ENCODE measurements at regions not wholly inside any gene's neighbourhood (a gene's known extent, or its start where the extent isn't known, plus 50 kb on each side); places are given as distances from the start of the nearest gene placed in this dataset.

- Histone ChIP-seq H3K4me3 (ENCODE audit: low read depth, low read length, poor library complexity, severe bottlenecking) (no peak overlapping the region), H3K36me3 (ENCODE audit: insufficient read depth, low read length) (no peaks in the 10 kb centered on the region), H3K79me2 (ENCODE audit: insufficient read depth, low read depth, low read length) (no peaks in the 10 kb centered on the region), H3K9me3 (ENCODE audit: low read length) (no peaks in the 10 kb centered on the region), H3K9me2 (ENCODE audit: insufficient read depth, low read length) (no peaks in the 10 kb centered on the region), H2AFZ (ENCODE audit: low read length) (no peak overlapping the region), H3K4me1 (ENCODE audit: insufficient read depth, low read length, poor library complexity, severe bottlenecking) (no peaks in the 10 kb centered on the region), H4K20me1 (ENCODE audit: insufficient read depth, low read length) (no peaks in the 10 kb centered on the region), H3K4me2 (ENCODE audit: low read length) (no peak overlapping the region), H3K27ac (ENCODE audit: low read depth, low read length, poor library complexity, severe bottlenecking) (no peak overlapping the region)
- no TSS peak for BruUV-seq (replicated peaks)
- TF ChIP-seq EZH2phosphoT487 (IDR thresholded peaks at IDR 0.05; ENCODE audit: borderline replicate concordance, low read depth, low read length) = no peak
- TF ChIP-seq, protein P1, sequence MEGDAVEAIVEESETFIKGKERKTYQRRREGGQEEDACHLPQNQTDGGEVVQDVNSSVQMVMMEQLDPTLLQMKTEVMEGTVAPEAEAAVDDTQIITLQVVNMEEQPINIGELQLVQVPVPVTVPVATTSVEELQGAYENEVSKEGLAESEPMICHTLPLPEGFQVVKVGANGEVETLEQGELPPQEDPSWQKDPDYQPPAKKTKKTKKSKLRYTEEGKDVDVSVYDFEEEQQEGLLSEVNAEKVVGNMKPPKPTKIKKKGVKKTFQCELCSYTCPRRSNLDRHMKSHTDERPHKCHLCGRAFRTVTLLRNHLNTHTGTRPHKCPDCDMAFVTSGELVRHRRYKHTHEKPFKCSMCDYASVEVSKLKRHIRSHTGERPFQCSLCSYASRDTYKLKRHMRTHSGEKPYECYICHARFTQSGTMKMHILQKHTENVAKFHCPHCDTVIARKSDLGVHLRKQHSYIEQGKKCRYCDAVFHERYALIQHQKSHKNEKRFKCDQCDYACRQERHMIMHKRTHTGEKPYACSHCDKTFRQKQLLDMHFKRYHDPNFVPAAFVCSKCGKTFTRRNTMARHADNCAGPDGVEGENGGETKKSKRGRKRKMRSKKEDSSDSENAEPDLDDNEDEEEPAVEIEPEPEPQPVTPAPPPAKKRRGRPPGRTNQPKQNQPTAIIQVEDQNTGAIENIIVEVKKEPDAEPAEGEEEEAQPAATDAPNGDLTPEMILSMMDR (conservative IDR thresholded peaks at IDR 0.05; ENCODE audit: low read length) = no peak
- intact Hi-C loops (cut with micrococcal nuclease; ENCODE audit: unreplicated experiment) = no loop called here
- ChIA-PET CTCF (ENCODE audit: unreplicated experiment) (no interaction called here), POLR2A (no interaction called here)
- no peak for DNase-seq (ENCODE audit: low spot score)
These were observed 531.7 kb downstream of the ETV1 start for GRCh38 chr7:13457790-13458189.

DNA sequence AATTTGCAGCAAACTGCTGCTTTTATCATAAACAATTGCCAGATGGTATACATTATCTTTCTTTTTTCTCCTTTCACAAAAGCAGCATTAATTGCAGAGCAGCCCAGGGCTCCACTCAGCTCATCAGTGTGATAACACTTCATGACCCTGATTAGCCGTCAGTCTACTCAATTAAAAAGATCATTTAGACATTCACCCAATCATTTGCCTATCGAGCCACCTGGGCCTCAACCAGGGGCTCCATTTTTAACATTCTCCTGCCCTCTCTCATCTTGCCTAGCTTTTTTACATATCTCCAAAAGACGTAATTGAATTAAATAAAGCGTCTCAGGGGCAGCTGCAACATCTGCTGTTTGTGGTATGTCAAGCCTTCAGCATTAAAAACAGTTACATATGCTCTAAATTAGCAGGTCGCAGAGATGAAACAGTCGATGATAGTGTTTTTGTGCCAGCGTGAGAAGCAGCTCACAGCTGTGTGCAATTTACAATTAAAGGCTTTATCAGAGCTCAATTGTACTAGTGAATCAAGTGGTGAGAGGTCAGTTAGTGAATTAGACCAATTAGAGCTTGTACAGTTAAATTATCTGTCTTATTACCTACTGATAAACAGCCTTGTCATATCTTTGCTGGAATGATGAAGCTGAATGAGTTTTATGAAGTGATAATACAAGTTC lies 522.5 kb downstream of the ETV1 start:
- no peak for DNase-seq (ENCODE audit: low spot score)
- no peaks in the 10 kb centered on the region for H3K79me2 ChIP-seq (ENCODE audit: insufficient read depth, low read depth, low read length)
- CTCF ChIA-PET (ENCODE audit: unreplicated experiment) = no interaction called here
- H3K27ac ChIP-seq (ENCODE audit: low read depth, low read length, poor library complexity, severe bottlenecking) = no peak overlapping the region
- BruUV-seq (replicated peaks) = no TSS peak
- H3K9me3 ChIP-seq (ENCODE audit: low read length) = no peaks in the 10 kb centered on the region
- H3K9me2 ChIP-seq (ENCODE audit: insufficient read depth, low read length) = no peaks in the 10 kb centered on the region
- H3K4me2 ChIP-seq (ENCODE audit: low read length) = no peak overlapping the region; the same call in 1 of the 2 replicates
- TF ChIP-seq, protein P1 (conservative IDR thresholded peaks at IDR 0.05; ENCODE audit: low read length) = no peak
- TF ChIP-seq EZH2phosphoT487 (IDR thresholded peaks at IDR 0.05; ENCODE audit: borderline replicate concordance, low read depth, low read length) = no peak
- no peaks in the 10 kb centered on the region for H3K36me3 ChIP-seq (ENCODE audit: insufficient read depth, low read length)
- H2AFZ ChIP-seq (ENCODE audit: low read length) = no peak overlapping the region
- POLR2A ChIA-PET = interaction anchor here (0.5 to 1.4 kb wide), 2 partner anchors 10 to 58 kb away, joined by 3 to 4 read pairs; no protein-coding TSS in a partner anchor
- intact Hi-C loops (cut with micrococcal nuclease; ENCODE audit: unreplicated experiment) = no loop called here
- no peak overlapping the region for H3K4me3 ChIP-seq (ENCODE audit: low read depth, low read length, poor library complexity, severe bottlenecking)
- no peaks in the 10 kb centered on the region for H4K20me1 ChIP-seq (ENCODE audit: insufficient read depth, low read length)
- H3K4me1 ChIP-seq (ENCODE audit: insufficient read depth, low read length, poor library complexity, severe bottlenecking) = no peaks in the 10 kb centered on the region

DNA sequence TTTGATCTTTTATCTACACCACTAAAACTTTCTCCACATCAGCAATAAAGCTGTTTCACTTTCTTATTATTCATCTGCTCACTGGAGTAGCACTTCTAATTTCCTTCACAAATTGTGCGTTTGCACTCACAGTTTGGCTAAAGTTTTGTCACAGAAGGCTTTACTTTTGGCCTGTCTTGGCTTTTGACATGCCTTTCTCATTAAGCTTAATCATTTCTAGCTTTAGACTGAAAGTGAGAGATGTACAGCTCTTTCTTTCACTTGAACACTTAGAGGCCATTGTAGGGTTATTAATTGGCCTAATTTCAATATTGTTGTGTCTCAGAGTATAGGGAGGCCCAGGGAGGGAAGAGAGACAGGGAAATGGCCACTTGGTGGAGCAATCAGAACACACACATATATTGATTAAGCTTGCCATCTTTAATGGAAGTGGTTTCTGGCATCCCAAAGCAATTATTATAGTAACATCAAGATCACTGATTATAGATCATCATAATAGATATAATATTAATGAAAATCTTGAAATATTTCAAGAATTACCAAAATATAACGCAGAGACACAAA lies 512.5 kb downstream of the ETV1 start:
- ChIA-PET POLR2A (interaction anchor here (1.7 kb wide), 1 partner anchor 10 kb away, joined by 4 read pairs; no protein-coding TSS in a partner anchor), CTCF (ENCODE audit: unreplicated experiment) (no interaction called here)
- DNase-seq (ENCODE audit: low spot score) = no peak
- Histone ChIP-seq H3K36me3 (ENCODE audit: insufficient read depth, low read length) (no peaks in the 10 kb centered on the region), H3K4me3 (ENCODE audit: low read depth, low read length, poor library complexity, severe bottlenecking) (no peak overlapping the region), H2AFZ (ENCODE audit: low read length) (no peak overlapping the region), H3K4me1 (ENCODE audit: insufficient read depth, low read length, poor library complexity, severe bottlenecking) (no peaks in the 10 kb centered on the region), H3K4me2 (ENCODE audit: low read length) (no peak overlapping the region), H4K20me1 (ENCODE audit: insufficient read depth, low read length) (no peaks in the 10 kb centered on the region), H3K9me3 (ENCODE audit: low read length) (no peaks in the 10 kb centered on the region), H3K9me2 (ENCODE audit: insufficient read depth, low read length) (no peaks in the 10 kb centered on the region), H3K79me2 (ENCODE audit: insufficient read depth, low read depth, low read length) (no peaks in the 10 kb centered on the region), H3K27ac (ENCODE audit: low read depth, low read length, poor library complexity, severe bottlenecking) (no peak overlapping the region)
- TF ChIP-seq, protein P1 (conservative IDR thresholded peaks at IDR 0.05; ENCODE audit: low read length) = no peak
- no peak for TF ChIP-seq EZH2phosphoT487 (IDR thresholded peaks at IDR 0.05; ENCODE audit: borderline replicate concordance, low read depth, low read length)
- no TSS peak for BruUV-seq (replicated peaks)
- intact Hi-C loops (cut with micrococcal nuclease; ENCODE audit: unreplicated experiment) = no loop called here

All from OCI-LY7 (cell line).